PC-3 (cell line): ENCODE measurements at regions not wholly inside any gene's neighbourhood (a gene's known extent, or its start where the extent isn't known, plus 50 kb on each side); places are given as distances from the start of the nearest gene placed in this dataset.

ENCODE experiments used
- EZH2 ChIP-seq: fragments of 300-600 bp; sonication (generic); IDR thresholded peaks from one replicate; pipeline ENCODE4 v1.6.1; 2017; ENCODE audit warnings: antibody characterized with exemption, mild to moderate bottlenecking, low read length; ENCODE audit not compliant: unreplicated experiment
- EZH2phosphoT487 ChIP-seq: fragments of 300-600 bp; sonication (generic); IDR thresholded peaks from 2 replicates; pipeline ENCODE4 v1.6.1; 2018; ENCODE audit warnings: mild to moderate bottlenecking, antibody characterized with exemption, low read length, borderline replicate concordance
- TF ChIP-seq, protein P1 (sequence below): fragments of 300-600 bp; sonication (generic); conservative IDR thresholded peaks from 2 replicates; pipeline ENCODE4 v1.5.1; 2017; ENCODE audit warnings: antibody characterized with exemption, low read depth, mild to moderate bottlenecking, low read length

DNA sequence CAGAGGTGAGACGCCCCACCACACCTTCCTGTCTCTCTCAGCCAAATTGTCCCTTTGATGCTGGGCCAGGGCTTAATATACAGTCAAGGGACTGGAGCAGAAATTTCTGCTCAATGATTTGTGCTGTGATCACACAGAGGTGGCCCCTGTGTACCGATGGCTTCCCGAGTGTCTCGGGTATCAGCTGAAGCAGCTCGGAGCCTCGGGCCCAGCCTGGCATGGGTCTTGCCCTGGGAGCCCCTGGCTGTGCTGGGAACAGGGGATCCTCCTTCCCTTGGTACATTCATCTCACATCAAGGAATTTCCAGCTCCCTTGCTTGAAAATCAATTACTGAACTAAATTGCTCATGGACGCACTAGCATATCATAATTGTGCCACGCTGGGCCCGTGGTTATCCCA, 148.8 kb upstream of the C1orf174 start:
- TF ChIP-seq, protein P1, sequence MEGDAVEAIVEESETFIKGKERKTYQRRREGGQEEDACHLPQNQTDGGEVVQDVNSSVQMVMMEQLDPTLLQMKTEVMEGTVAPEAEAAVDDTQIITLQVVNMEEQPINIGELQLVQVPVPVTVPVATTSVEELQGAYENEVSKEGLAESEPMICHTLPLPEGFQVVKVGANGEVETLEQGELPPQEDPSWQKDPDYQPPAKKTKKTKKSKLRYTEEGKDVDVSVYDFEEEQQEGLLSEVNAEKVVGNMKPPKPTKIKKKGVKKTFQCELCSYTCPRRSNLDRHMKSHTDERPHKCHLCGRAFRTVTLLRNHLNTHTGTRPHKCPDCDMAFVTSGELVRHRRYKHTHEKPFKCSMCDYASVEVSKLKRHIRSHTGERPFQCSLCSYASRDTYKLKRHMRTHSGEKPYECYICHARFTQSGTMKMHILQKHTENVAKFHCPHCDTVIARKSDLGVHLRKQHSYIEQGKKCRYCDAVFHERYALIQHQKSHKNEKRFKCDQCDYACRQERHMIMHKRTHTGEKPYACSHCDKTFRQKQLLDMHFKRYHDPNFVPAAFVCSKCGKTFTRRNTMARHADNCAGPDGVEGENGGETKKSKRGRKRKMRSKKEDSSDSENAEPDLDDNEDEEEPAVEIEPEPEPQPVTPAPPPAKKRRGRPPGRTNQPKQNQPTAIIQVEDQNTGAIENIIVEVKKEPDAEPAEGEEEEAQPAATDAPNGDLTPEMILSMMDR = no peak
- TF ChIP-seq EZH2 = no peak
- TF ChIP-seq EZH2phosphoT487 = no peak
